ENCODE measurements at regions not wholly inside any gene's neighbourhood (a gene's known extent, or its start where the extent isn't known, plus 50 kb on each side); places are given as distances from the start of the nearest gene placed in this dataset.

DNA sequence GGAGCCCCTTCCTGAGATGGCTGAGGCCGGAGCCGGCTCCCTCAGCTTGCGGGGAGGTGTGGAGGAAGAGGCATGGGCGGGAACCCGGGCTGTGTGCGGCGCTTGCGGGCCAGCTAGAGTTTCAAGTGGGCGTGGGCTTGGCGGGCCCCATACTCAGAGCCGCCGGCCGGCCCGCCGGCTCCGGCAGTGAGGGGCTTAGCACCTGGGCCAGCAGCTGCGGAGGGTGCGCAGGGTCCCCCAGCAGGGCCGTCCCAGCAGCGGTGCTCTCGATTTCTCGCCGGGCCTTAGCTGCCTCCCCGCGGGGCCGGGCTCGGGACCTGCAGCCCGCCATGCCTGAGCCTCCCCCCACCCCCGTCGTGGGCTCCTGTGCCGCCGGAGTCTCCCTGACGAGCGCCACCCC, 67.9 kb upstream of the SLC28A3 start:
- no peak overlapping the region for H3K4me3 ChIP-seq (ENCODE audit: low read length)
- H3K4me1 Mint-ChIP-seq = no peaks in the 10 kb centered on the region
- H3K36me3 ChIP-seq (ENCODE audit: insufficient read depth, low read length) = no peaks in the 10 kb centered on the region
- no peaks in the 10 kb centered on the region for H3K9me3 ChIP-seq (ENCODE audit: low read length)
- no peak overlapping the region for H3K27ac Mint-ChIP-seq
- no peaks in the 10 kb centered on the region for H3K27me3 Mint-ChIP-seq
- ChIA-PET CTCF (no interaction called here), POLR2A (no interaction called here)
- DNase-seq = no peak
- H3K4me1 ChIP-seq (ENCODE audit: insufficient read depth, low read length) = no peaks in the 10 kb centered on the region
- no peak overlapping the region for H3K27ac ChIP-seq (ENCODE audit: low read depth, low read length)
- no peaks in the 10 kb centered on the region for H3K9me3 Mint-ChIP-seq
- no peaks in the 10 kb centered on the region for H3K36me3 Mint-ChIP-seq
- H3K27me3 ChIP-seq (ENCODE audit: insufficient read depth, low read length, poor library complexity, severe bottlenecking) = no peaks in the 10 kb centered on the region
- H3K4me3 Mint-ChIP-seq = no peak overlapping the region

DNA sequence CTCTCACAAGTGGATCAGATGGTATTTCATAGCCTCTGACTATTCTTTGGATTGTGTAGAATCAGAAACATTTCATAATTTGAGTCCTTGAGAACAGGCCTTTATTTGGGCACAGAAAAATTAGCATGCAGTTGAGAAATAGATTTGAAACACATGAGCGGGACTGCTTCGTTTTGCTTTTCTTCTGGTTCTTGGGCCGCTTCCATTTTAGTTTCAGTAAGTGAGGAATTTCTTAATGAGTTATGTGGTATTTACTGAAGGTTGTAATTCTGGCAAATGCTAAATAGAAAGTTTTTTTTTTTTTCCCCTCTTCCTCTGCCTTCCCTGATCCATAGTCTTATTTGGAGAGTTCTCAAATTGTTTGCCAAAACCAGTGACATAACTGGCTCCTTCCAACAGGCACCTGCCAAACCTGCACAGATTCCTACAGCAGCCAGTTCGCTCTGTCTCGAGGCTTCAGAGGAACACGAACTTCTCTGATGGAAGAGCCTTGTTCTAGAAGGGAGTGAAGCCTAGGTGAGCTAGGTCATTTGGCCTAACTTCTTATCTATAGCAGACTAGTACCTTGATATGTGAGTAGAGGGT, 71.2 kb upstream of the SLC28A3 start:
- no peak for DNase-seq
- Histone ChIP-seq H3K4me3 (ENCODE audit: low read length) (no peak overlapping the region), H3K4me1 (ENCODE audit: insufficient read depth, low read length) (no peaks in the 10 kb centered on the region), H3K27ac (ENCODE audit: low read depth, low read length) (no peak overlapping the region), H3K27me3 (ENCODE audit: insufficient read depth, low read length, poor library complexity, severe bottlenecking) (no peaks in the 10 kb centered on the region), H3K9me3 (ENCODE audit: low read length) (no peaks in the 10 kb centered on the region), H3K36me3 (ENCODE audit: insufficient read depth, low read length) (no peaks in the 10 kb centered on the region)
- H3K9me3 Mint-ChIP-seq = no peaks in the 10 kb centered on the region
- no peak overlapping the region for H3K4me3 Mint-ChIP-seq
- peaks cover 0 to 3% of the 10 kb centered on the region in 2 donors for H3K27me3 Mint-ChIP-seq
- H3K27ac Mint-ChIP-seq = no peak overlapping the region
- no peaks in the 10 kb centered on the region for H3K4me1 Mint-ChIP-seq
- POLR2A ChIA-PET = no interaction called here
- CTCF ChIA-PET = no interaction called here
- H3K36me3 Mint-ChIP-seq = no peaks in the 10 kb centered on the region

DNA sequence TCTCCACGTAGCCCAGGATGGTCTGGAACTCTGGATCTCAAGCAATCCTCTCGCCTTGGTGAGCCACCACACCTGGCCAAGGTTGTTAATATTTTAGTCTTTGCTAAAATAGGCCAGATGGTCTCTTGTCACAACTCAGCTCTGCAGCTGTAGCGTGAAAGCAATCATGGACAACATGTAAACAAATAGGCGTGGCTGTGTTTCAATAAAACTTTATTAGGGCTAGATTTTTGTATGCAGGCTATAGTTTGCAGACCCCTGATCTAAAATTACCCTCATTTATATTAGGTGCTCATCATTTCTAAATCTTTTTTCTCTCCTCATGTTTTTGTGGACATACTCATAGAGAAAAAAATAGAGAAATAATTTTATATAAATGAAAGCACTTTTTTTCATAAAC, 72.1 kb upstream of the SLC28A3 start:
- DNase-seq = no peak
- no peaks in the 10 kb centered on the region for H3K27me3 ChIP-seq (ENCODE audit: insufficient read depth, low read length, poor library complexity, severe bottlenecking)
- ChIA-PET CTCF (no interaction called here), POLR2A (no interaction called here)
- no peak overlapping the region for H3K27ac ChIP-seq (ENCODE audit: low read depth, low read length)
- peaks cover 0 to 8% of the 10 kb centered on the region in 2 donors for H3K27me3 Mint-ChIP-seq
- no peaks in the 10 kb centered on the region for H3K36me3 Mint-ChIP-seq
- H3K9me3 ChIP-seq (ENCODE audit: low read length) = no peaks in the 10 kb centered on the region
- H3K4me3 ChIP-seq (ENCODE audit: low read length) = no peak overlapping the region
- H3K4me1 Mint-ChIP-seq = no peaks in the 10 kb centered on the region
- H3K4me1 ChIP-seq (ENCODE audit: insufficient read depth, low read length) = no peaks in the 10 kb centered on the region
- no peak overlapping the region for H3K4me3 Mint-ChIP-seq
- H3K27ac Mint-ChIP-seq = no peak overlapping the region
- H3K36me3 ChIP-seq (ENCODE audit: insufficient read depth, low read length) = no peaks in the 10 kb centered on the region
- H3K9me3 Mint-ChIP-seq = no peaks in the 10 kb centered on the region

DNA sequence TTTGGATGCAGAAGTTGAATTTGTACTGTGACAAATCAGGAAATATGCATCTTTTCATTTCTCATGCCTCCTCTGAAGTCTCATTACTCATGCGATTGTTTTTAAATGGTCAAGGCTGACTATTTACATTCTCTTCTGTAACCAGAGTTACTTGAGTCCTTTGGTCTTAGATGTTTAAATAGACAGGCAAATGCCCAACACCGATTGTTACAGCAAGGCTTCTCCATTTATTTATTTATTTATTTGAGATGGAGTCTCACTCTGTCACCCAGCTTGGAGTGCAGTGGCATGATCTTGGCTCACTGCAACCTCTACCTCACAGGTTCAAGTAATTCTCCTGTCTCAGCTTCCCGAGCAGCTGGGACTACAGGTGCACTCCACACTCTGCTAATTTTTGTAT, 72.7 kb upstream of the SLC28A3 start:
- peaks cover 0 to 11% of the 10 kb centered on the region in 2 donors for H3K27me3 Mint-ChIP-seq
- no peaks in the 10 kb centered on the region for H3K9me3 Mint-ChIP-seq
- Histone ChIP-seq H3K27me3 (ENCODE audit: insufficient read depth, low read length, poor library complexity, severe bottlenecking) (no peaks in the 10 kb centered on the region), H3K36me3 (ENCODE audit: insufficient read depth, low read length) (no peaks in the 10 kb centered on the region), H3K4me3 (ENCODE audit: low read length) (no peak overlapping the region), H3K9me3 (ENCODE audit: low read length) (no peaks in the 10 kb centered on the region), H3K4me1 (ENCODE audit: insufficient read depth, low read length) (no peaks in the 10 kb centered on the region), H3K27ac (ENCODE audit: low read depth, low read length) (no peak overlapping the region)
- H3K4me1 Mint-ChIP-seq = no peaks in the 10 kb centered on the region
- ChIA-PET CTCF (no interaction called here), POLR2A (no interaction called here)
- no peak overlapping the region for H3K4me3 Mint-ChIP-seq
- DNase-seq = no peak
- H3K36me3 Mint-ChIP-seq = no peaks in the 10 kb centered on the region
- no peak overlapping the region for H3K27ac Mint-ChIP-seq

GRCh38 chr9:84419031-84419602, 78.6 kb upstream of the SLC28A3 start:
- H3K9me3 Mint-ChIP-seq = peaks cover 0 to 7% (median 4%) of the 10 kb centered on the region in 5 donors

GRCh38 chr9:84424931-84425330, 84.4 kb upstream of the SLC28A3 start:
- Mint-ChIP-seq H3K27me3 (peaks cover 7 to 25% of the 10 kb centered on the region in 2 donors), H3K36me3 (peaks cover 0 to 4% (median 0%) of the 10 kb centered on the region in 3 donors), H3K4me3 (no peak overlapping the region), H3K4me1 (no peaks in the 10 kb centered on the region), H3K9me3 (peaks cover 0 to 7% (median 4%) of the 10 kb centered on the region in 5 donors), H3K27ac (no peak overlapping the region)
- POLR2A ChIA-PET = no interaction called here
- Histone ChIP-seq H3K27ac (ENCODE audit: low read depth, low read length) (no peak overlapping the region), H3K9me3 (ENCODE audit: low read length) (no peaks in the 10 kb centered on the region), H3K4me1 (ENCODE audit: insufficient read depth, low read length) (no peaks in the 10 kb centered on the region), H3K4me3 (ENCODE audit: low read length) (no peak overlapping the region), H3K27me3 (ENCODE audit: insufficient read depth, low read length, poor library complexity, severe bottlenecking) (no peaks in the 10 kb centered on the region), H3K36me3 (ENCODE audit: insufficient read depth, low read length) (no peaks in the 10 kb centered on the region)
- CTCF ChIA-PET = no interaction called here
- no peak for DNase-seq

More at GRCh38 chr9:84419031-84419602, 78.6 kb upstream of the SLC28A3 start:
- Mint-ChIP-seq H3K4me3 (no peak overlapping the region), H3K27me3 (peaks cover 4 to 43% of the 10 kb centered on the region in 2 donors), H3K27ac (no peak overlapping the region), H3K36me3 (peaks cover 0 to 4% (median 0%) of the 10 kb centered on the region in 3 donors), H3K4me1 (no peaks in the 10 kb centered on the region)
- Histone ChIP-seq H3K4me3 (ENCODE audit: low read length) (no peak overlapping the region), H3K36me3 (ENCODE audit: insufficient read depth, low read length) (no peaks in the 10 kb centered on the region), H3K4me1 (ENCODE audit: insufficient read depth, low read length) (no peaks in the 10 kb centered on the region), H3K27ac (ENCODE audit: low read depth, low read length) (no peak overlapping the region), H3K27me3 (ENCODE audit: insufficient read depth, low read length, poor library complexity, severe bottlenecking) (no peaks in the 10 kb centered on the region), H3K9me3 (ENCODE audit: low read length) (no peaks in the 10 kb centered on the region)
- CTCF ChIA-PET = no interaction called here
- POLR2A ChIA-PET = no interaction called here
- no peak for DNase-seq

- Histone ChIP-seq H3K9me3 (ENCODE audit: low read length) (no peaks in the 10 kb centered on the region), H3K36me3 (ENCODE audit: insufficient read depth, low read length) (no peaks in the 10 kb centered on the region), H3K4me3 (ENCODE audit: low read length) (no peak overlapping the region), H3K27ac (ENCODE audit: low read depth, low read length) (no peak overlapping the region), H3K4me1 (ENCODE audit: insufficient read depth, low read length) (no peaks in the 10 kb centered on the region), H3K27me3 (ENCODE audit: insufficient read depth, low read length, poor library complexity, severe bottlenecking) (no peaks in the 10 kb centered on the region)
- ChIA-PET POLR2A (no interaction called here), CTCF (interaction anchor here (0.6 kb wide), 1 partner anchor 50 kb away, joined by 3 read pairs; no protein-coding TSS in a partner anchor)
- H3K27me3 Mint-ChIP-seq = peaks cover 2 to 4% of the 10 kb centered on the region in 2 donors
- H3K36me3 Mint-ChIP-seq = no peaks in the 10 kb centered on the region
- no peak overlapping the region for H3K4me3 Mint-ChIP-seq
- H3K4me1 Mint-ChIP-seq = no peaks in the 10 kb centered on the region
- no peak overlapping the region for H3K27ac Mint-ChIP-seq
- H3K9me3 Mint-ChIP-seq = peaks cover 0 to 4% (median 0%) of the 10 kb centered on the region in 5 donors
- no peak for DNase-seq
These were observed 92.2 kb upstream of the SLC28A3 start for GRCh38 chr9:84432746-84433145.

DNA sequence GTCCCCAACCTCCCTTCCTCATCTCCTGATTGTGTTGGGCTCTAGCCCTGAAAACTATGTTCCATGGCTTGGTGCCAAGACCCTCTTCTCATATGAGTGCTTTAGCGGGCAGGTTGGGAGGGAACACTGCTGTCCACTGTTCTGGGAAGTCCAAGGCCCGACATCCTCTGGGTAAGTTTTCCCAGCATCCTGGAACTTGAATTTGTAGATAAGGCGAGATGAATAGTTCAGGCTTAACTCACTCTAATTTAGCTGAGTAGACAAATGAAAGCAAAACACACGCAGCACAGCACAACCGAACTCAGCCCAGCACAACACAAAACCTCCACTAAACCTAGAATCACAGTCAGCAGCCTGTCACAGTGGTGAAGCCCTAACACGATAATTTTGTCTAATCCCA, 95.3 kb upstream of the SLC28A3 start:
- no peak for DNase-seq
- Histone ChIP-seq H3K27me3 (ENCODE audit: insufficient read depth, low read length, poor library complexity, severe bottlenecking) (no peaks in the 10 kb centered on the region), H3K36me3 (ENCODE audit: insufficient read depth, low read length) (no peaks in the 10 kb centered on the region), H3K9me3 (ENCODE audit: low read length) (no peaks in the 10 kb centered on the region), H3K27ac (ENCODE audit: low read depth, low read length) (no peak overlapping the region), H3K4me3 (ENCODE audit: low read length) (no peak overlapping the region), H3K4me1 (ENCODE audit: insufficient read depth, low read length) (no peaks in the 10 kb centered on the region)
- no peak overlapping the region for H3K4me3 Mint-ChIP-seq
- ChIA-PET POLR2A (no interaction called here), CTCF (no interaction called here)
- H3K27me3 Mint-ChIP-seq = no peaks in the 10 kb centered on the region
- H3K4me1 Mint-ChIP-seq = no peaks in the 10 kb centered on the region
- H3K36me3 Mint-ChIP-seq = no peaks in the 10 kb centered on the region
- H3K9me3 Mint-ChIP-seq = peaks cover 0 to 4% (median 0%) of the 10 kb centered on the region in 5 donors
- H3K27ac Mint-ChIP-seq = no peak overlapping the region

Measured in CD8-positive, alpha-beta memory T cell (primary cell).